ENCODE measurements at regions not wholly inside any gene's neighbourhood (a gene's known extent, or its start where the extent isn't known, plus 50 kb on each side); places are given as distances from the start of the nearest gene placed in this dataset.
"Not testable (repeated sequence)": the region's sequence is repeated elsewhere in the genome, so short reads cannot be mapped to it uniquely, and the experiment has no call there.

- no peaks in the 10 kb centered on the region for H3K27me3 ChIP-seq (ENCODE audit: low read depth, low read length)
- H3K4me1 ChIP-seq (ENCODE audit: control insufficient read depth in 1 of 2, insufficient read depth in 2 of 2, low read length in 2 of 2): no peaks in the 10 kb centered on the region
- no peak overlapping the region for H3K4me3 ChIP-seq (ENCODE audit: low read depth in 1 of 2, low read length in 2 of 2)
- no peak overlapping the region for H3K27ac ChIP-seq (ENCODE audit: low read length)
- peaks cover 0 to 3% of the 10 kb centered on the region in 2 donors for H3K9me3 ChIP-seq (ENCODE audit: control insufficient read depth in 1 of 2, low read length in 2 of 2)
- no peaks in the 10 kb centered on the region for H3K36me3 ChIP-seq (ENCODE audit: control insufficient read depth in 1 of 2, insufficient read depth in 2 of 2, low read length in 2 of 2)
Measured at GRCh38 chr16:64693946-64694345, 427.9 kb downstream of the CDH11 start.

DNA sequence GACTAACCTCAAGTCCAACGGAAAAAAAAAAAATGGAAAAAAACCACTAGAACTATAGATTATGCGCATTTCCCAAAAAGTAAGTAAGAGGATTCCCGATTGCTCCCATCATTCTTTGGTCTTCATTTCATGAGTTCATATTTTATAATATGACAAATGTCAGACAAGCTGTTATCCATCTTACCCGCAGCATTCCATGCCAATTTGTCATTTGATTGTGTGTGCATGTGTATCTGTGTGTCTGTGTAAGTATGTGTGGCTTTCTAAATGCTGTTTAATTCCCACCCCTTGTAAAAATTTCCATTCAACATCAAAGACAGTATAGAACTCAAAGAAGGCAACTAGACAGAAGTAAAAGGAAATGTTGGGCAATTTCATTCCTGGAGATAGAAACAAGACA lies 434.1 kb downstream of the CDH11 start:
- no peaks in the 10 kb centered on the region for H3K27me3 ChIP-seq (ENCODE audit: low read depth, low read length)
- H3K27ac ChIP-seq (ENCODE audit: low read length): no peak overlapping the region
- H3K9me3 ChIP-seq (ENCODE audit: control insufficient read depth in 1 of 2, low read length in 2 of 2): peaks cover 0 to 4% of the 10 kb centered on the region in 2 donors
- H3K4me3 ChIP-seq (ENCODE audit: low read depth in 1 of 2, low read length in 2 of 2): no peak overlapping the region
- H3K36me3 ChIP-seq (ENCODE audit: control insufficient read depth in 1 of 2, insufficient read depth in 2 of 2, low read length in 2 of 2): no peaks in the 10 kb centered on the region
- no peaks in the 10 kb centered on the region for H3K4me1 ChIP-seq (ENCODE audit: control insufficient read depth in 1 of 2, insufficient read depth in 2 of 2, low read length in 2 of 2)

DNA sequence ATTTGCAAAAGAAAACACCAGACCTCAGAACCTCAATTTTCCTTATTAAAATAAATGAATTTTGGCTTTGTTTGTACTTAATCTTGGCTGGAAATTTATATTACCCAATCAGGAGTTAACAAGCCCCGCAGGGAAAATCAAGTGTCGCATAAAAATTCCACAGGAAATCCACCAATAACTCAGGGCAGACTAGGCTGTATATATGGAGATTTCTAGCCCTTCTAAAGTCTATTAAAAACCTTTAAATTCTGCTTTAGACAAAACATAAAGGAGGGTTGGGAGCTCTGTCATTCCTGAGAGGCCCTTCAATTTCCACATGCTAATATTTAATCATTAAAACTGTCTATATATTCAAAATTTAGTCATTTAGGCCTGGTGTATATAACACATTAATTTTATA lies 434.7 kb downstream of the CDH11 start:
- Histone ChIP-seq H3K9me3 (ENCODE audit: control insufficient read depth in 1 of 2, low read length in 2 of 2) (peaks cover 0 to 4% of the 10 kb centered on the region in 2 donors), H3K4me3 (ENCODE audit: low read depth in 1 of 2, low read length in 2 of 2) (no peak overlapping the region)

GRCh38 chr16:64679976-64680690 lies 441.7 kb downstream of the CDH11 start:
- Histone ChIP-seq H3K9me3 (ENCODE audit: control insufficient read depth in 1 of 2, low read length in 2 of 2) (peaks cover 0 to 8% of the 10 kb centered on the region in 2 donors), H3K4me1 (ENCODE audit: control insufficient read depth in 1 of 2, insufficient read depth in 2 of 2, low read length in 2 of 2) (no peaks in the 10 kb centered on the region), H3K27me3 (ENCODE audit: low read depth, low read length) (no peaks in the 10 kb centered on the region), H3K27ac (ENCODE audit: low read length) (no peak overlapping the region), H3K4me3 (ENCODE audit: low read depth in 1 of 2, low read length in 2 of 2) (no peak overlapping the region), H3K36me3 (ENCODE audit: control insufficient read depth in 1 of 2, insufficient read depth in 2 of 2, low read length in 2 of 2) (no peaks in the 10 kb centered on the region)

More for the DNA sequence above, 434.7 kb downstream of the CDH11 start:
- Histone ChIP-seq H3K4me1 (ENCODE audit: control insufficient read depth in 1 of 2, insufficient read depth in 2 of 2, low read length in 2 of 2) (no peaks in the 10 kb centered on the region), H3K27me3 (ENCODE audit: low read depth, low read length) (no peaks in the 10 kb centered on the region), H3K36me3 (ENCODE audit: control insufficient read depth in 1 of 2, insufficient read depth in 2 of 2, low read length in 2 of 2) (no peaks in the 10 kb centered on the region), H3K27ac (ENCODE audit: low read length) (no peak overlapping the region)

GRCh38 chr16:64669573-64669972 lies 452.3 kb downstream of the CDH11 start:
- H3K9me3 ChIP-seq (ENCODE audit: control insufficient read depth in 1 of 2, low read length in 2 of 2): peaks cover 0 to 6% of the 10 kb centered on the region in 2 donors
- H3K4me3 ChIP-seq (ENCODE audit: low read depth in 1 of 2, low read length in 2 of 2): no peak overlapping the region
- H3K36me3 ChIP-seq (ENCODE audit: control insufficient read depth in 1 of 2, insufficient read depth in 2 of 2, low read length in 2 of 2): no peaks in the 10 kb centered on the region
- no peaks in the 10 kb centered on the region for H3K27me3 ChIP-seq (ENCODE audit: low read depth, low read length)
- no peaks in the 10 kb centered on the region for H3K4me1 ChIP-seq (ENCODE audit: control insufficient read depth in 1 of 2, insufficient read depth in 2 of 2, low read length in 2 of 2)
- no peak overlapping the region for H3K27ac ChIP-seq (ENCODE audit: low read length)

- H3K4me1 ChIP-seq (ENCODE audit: control insufficient read depth in 1 of 2, insufficient read depth in 2 of 2, low read length in 2 of 2): no peaks in the 10 kb centered on the region
- H3K4me3 ChIP-seq (ENCODE audit: low read depth in 1 of 2, low read length in 2 of 2): no peak overlapping the region
- H3K36me3 ChIP-seq (ENCODE audit: control insufficient read depth in 1 of 2, insufficient read depth in 2 of 2, low read length in 2 of 2): no peaks in the 10 kb centered on the region
- no peak overlapping the region for H3K27ac ChIP-seq (ENCODE audit: low read length)
- no peaks in the 10 kb centered on the region for H3K9me3 ChIP-seq (ENCODE audit: control insufficient read depth in 1 of 2, low read length in 2 of 2)
- no peaks in the 10 kb centered on the region for H3K27me3 ChIP-seq (ENCODE audit: low read depth, low read length)
Measured at GRCh38 chr16:64667334-64667877, 454.5 kb downstream of the CDH11 start.

DNA sequence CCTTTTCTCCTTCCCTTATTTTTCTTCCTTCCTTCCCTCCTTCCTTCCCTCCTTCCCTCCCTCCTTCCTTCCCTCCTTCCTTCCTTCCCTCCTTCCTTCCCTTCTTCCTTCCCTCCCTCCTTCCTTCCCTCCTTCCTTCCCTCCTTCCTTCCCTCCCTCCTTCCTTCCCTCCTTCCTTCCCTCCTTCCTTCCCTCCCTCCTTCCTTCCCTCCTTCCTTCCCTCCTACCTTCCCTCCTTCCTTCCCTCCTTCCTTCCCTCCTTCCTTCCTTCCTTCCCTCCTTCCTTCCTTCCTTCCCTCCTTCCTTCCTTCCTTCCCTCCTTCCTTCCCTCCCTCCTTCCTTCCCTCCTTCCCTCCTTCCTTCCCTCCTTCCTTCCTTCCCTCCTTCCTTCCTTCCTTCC lies 459.6 kb downstream of the CDH11 start:
- H3K4me3 ChIP-seq (ENCODE audit: low read depth in 1 of 2, low read length in 2 of 2); H3K27ac ChIP-seq (ENCODE audit: low read length); H3K9me3 ChIP-seq (ENCODE audit: control insufficient read depth in 1 of 2, low read length in 2 of 2); H3K27me3 ChIP-seq (ENCODE audit: low read depth, low read length); H3K4me1 ChIP-seq (ENCODE audit: control insufficient read depth in 1 of 2, insufficient read depth in 2 of 2, low read length in 2 of 2); H3K36me3 ChIP-seq (ENCODE audit: control insufficient read depth in 1 of 2, insufficient read depth in 2 of 2, low read length in 2 of 2): not testable (repeated sequence)

- Histone ChIP-seq H3K27me3 (ENCODE audit: low read depth, low read length) (no peaks in the 10 kb centered on the region), H3K36me3 (ENCODE audit: control insufficient read depth in 1 of 2, insufficient read depth in 2 of 2, low read length in 2 of 2) (no peaks in the 10 kb centered on the region), H3K9me3 (ENCODE audit: control insufficient read depth in 1 of 2, low read length in 2 of 2) (no peaks in the 10 kb centered on the region), H3K4me3 (ENCODE audit: low read depth in 1 of 2, low read length in 2 of 2) (no peak overlapping the region), H3K27ac (ENCODE audit: low read length) (no peak overlapping the region), H3K4me1 (ENCODE audit: control insufficient read depth in 1 of 2, insufficient read depth in 2 of 2, low read length in 2 of 2) (no peaks in the 10 kb centered on the region)
Measured at GRCh38 chr16:64659866-64660265, 462.0 kb downstream of the CDH11 start.

DNA sequence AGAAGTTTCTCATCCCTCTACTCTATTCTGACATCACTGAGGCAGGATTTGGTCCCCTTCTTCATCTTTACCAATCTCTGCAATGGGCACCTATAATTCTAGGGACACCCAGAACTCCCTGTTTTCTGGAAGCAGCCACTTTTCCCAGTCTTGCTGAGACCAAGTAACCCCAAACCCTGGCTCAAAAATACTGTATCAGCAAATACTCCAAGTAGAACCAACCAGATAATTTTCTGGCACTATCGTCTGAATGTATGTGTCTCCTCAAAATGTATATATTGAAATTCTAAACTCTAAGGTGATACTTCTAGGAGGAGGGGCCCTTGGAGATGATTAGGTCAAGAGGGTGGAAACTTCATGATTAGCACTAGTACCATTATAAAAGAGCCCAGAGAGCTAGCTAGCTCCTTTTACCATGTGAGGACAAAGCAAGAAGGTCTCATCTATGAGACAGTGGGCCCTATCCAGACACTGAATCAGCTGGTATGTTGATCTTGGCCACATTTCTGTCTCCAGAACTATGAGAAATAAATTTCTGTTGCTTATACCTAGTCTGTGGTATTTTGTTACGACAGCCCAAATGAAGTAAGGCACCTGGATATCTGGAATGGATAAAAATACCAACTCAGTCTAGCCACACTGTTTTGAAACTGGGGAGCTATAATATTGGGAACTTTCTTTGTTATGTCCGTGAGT lies 464.4 kb downstream of the CDH11 start:
- Histone ChIP-seq H3K4me1 (ENCODE audit: control insufficient read depth in 1 of 2, insufficient read depth in 2 of 2, low read length in 2 of 2) (no peaks in the 10 kb centered on the region), H3K36me3 (ENCODE audit: control insufficient read depth in 1 of 2, insufficient read depth in 2 of 2, low read length in 2 of 2) (no peaks in the 10 kb centered on the region), H3K27me3 (ENCODE audit: low read depth, low read length) (no peaks in the 10 kb centered on the region), H3K4me3 (ENCODE audit: low read depth in 1 of 2, low read length in 2 of 2) (no peak overlapping the region), H3K27ac (ENCODE audit: low read length) (no peak overlapping the region), H3K9me3 (ENCODE audit: control insufficient read depth in 1 of 2, low read length in 2 of 2) (no peaks in the 10 kb centered on the region)

DNA sequence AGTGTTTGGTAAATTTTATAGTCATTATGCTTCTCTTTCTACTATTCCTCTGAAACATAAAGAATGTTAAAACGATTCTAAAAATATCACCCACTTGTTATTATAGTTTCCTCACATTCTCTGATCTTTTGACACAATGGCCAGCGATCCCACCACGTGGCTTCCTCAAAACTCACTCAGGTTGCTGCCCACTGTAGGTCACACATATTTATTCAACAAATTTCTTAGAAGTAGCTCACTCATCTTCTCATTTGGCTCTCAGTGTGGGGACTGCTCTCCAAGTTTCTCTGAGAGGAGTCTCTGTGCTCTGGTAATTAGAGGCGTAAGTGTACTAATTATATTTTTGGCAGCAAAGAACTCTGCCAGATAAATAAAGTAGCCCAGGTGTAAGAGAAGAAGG lies 465.4 kb downstream of the CDH11 start:
- H3K27ac ChIP-seq (ENCODE audit: low read length): no peak overlapping the region

DNA sequence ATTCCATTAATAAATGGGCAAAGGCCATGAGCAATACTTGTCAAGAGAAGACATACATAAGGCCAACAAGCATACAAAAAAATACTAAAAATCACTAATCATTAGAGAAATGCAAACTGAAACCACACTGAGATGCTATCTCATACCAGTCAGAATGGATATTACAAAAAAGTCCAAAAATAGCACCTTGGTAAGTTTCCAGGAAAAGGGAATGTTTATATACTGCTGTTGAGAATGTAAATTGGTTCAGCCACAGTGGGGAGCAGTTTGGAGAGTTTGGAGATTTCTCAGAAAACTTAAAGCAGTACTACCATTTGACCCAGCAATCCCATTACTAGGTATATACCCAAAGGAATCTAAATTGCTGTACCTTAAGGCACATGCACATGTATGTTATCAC lies 467.7 kb downstream of the CDH11 start:
- H3K4me1 ChIP-seq (ENCODE audit: control insufficient read depth in 1 of 2, insufficient read depth in 2 of 2, low read length in 2 of 2): no peaks in the 10 kb centered on the region
- H3K4me3 ChIP-seq (ENCODE audit: low read depth in 1 of 2, low read length in 2 of 2): no peak overlapping the region
- no peak overlapping the region for H3K27ac ChIP-seq (ENCODE audit: low read length)
- H3K27me3 ChIP-seq (ENCODE audit: low read depth, low read length): no peaks in the 10 kb centered on the region
- no peaks in the 10 kb centered on the region for H3K36me3 ChIP-seq (ENCODE audit: control insufficient read depth in 1 of 2, insufficient read depth in 2 of 2, low read length in 2 of 2)
- no peaks in the 10 kb centered on the region for H3K9me3 ChIP-seq (ENCODE audit: control insufficient read depth in 1 of 2, low read length in 2 of 2)

More for the DNA sequence above, 465.4 kb downstream of the CDH11 start:
- no peaks in the 10 kb centered on the region for H3K9me3 ChIP-seq (ENCODE audit: control insufficient read depth in 1 of 2, low read length in 2 of 2)
- no peak overlapping the region for H3K4me3 ChIP-seq (ENCODE audit: low read depth in 1 of 2, low read length in 2 of 2)
- no peaks in the 10 kb centered on the region for H3K4me1 ChIP-seq (ENCODE audit: control insufficient read depth in 1 of 2, insufficient read depth in 2 of 2, low read length in 2 of 2)
- H3K36me3 ChIP-seq (ENCODE audit: control insufficient read depth in 1 of 2, insufficient read depth in 2 of 2, low read length in 2 of 2): no peaks in the 10 kb centered on the region
- no peaks in the 10 kb centered on the region for H3K27me3 ChIP-seq (ENCODE audit: low read depth, low read length)

Measured in muscle layer of duodenum (tissue), 2 donors.